Stomach smooth muscle (tissue), 2 donors: ENCODE measurements at regions not wholly inside any gene's neighbourhood (a gene's known extent, or its start where the extent isn't known, plus 50 kb on each side); places are given as distances from the start of the nearest gene placed in this dataset.

ENCODE experiments used
- H3K27ac ChIP-seq: one replicate; pipeline ENCODE4 v1.7.0; 2013; ENCODE audit warnings: mild to moderate bottlenecking, low read length, inconsistent platforms
- H3K27me3 ChIP-seq, 2 donors: one replicate each; pipeline ENCODE4 v1.7.0; 2013; ENCODE audit warnings: low read length in 2 of 2; ENCODE audit not compliant: insufficient read depth in 2 of 2, control insufficient read depth in 1 of 2
- H3K36me3 ChIP-seq, 2 donors: one replicate each; pipeline ENCODE4 v1.7.0; 2013; ENCODE audit warnings: low read length in 2 of 2; ENCODE audit not compliant: control insufficient read depth in 2 of 2, insufficient read depth in 2 of 2
- H3K4me1 ChIP-seq: one replicate; pipeline ENCODE4 v1.7.0; 2013; ENCODE audit warnings: low read length; ENCODE audit not compliant: control insufficient read depth, insufficient read depth
- H3K4me3 ChIP-seq, 2 donors: one replicate each; pipeline ENCODE4 v1.7.0; 2013; ENCODE audit warnings: low read length in 2 of 2
- H3K9ac ChIP-seq, 2 donors: one replicate each; pipeline ENCODE4 v1.7.0; 2013; ENCODE audit warnings: low read length in 2 of 2, mild to moderate bottlenecking in 1 of 2
- H3K9me3 ChIP-seq, 2 donors: one replicate each; pipeline ENCODE4 v1.7.0; 2013; ENCODE audit warnings: low read length in 2 of 2; ENCODE audit not compliant: control insufficient read depth in 2 of 2
- donor health status: healthy.
- donor health status: Pancreatic carcinoma.

- Histone ChIP-seq H3K9ac (no peak overlapping the region), H3K4me3 (no peak overlapping the region), H3K27ac (no peak overlapping the region), H3K4me1 (no peaks in the 10 kb centered on the region), H3K36me3 (no peaks in the 10 kb centered on the region), H3K27me3 (no peaks in the 10 kb centered on the region), H3K9me3 (no peaks in the 10 kb centered on the region)
These were observed 1706.7 kb downstream of the HACE1 start for GRCh38 chr6:103153016-103153415.

- Histone ChIP-seq H3K4me3 (no peak overlapping the region), H3K9me3 (no peaks in the 10 kb centered on the region), H3K27ac (no peak overlapping the region), H3K27me3 (no peaks in the 10 kb centered on the region), H3K4me1 (no peaks in the 10 kb centered on the region), H3K36me3 (no peaks in the 10 kb centered on the region), H3K9ac (no peak overlapping the region)
These were observed 1716.8 kb downstream of the HACE1 start for GRCh38 chr6:103142902-103143301.

GRCh38 chr6:103140308-103141027 is 1719.3 kb downstream of the HACE1 start:
- no peaks in the 10 kb centered on the region for H3K27me3 ChIP-seq
- no peak overlapping the region for H3K4me3 ChIP-seq
- no peak overlapping the region for H3K27ac ChIP-seq
- H3K4me1 ChIP-seq, result no peaks in the 10 kb centered on the region
- no peaks in the 10 kb centered on the region for H3K36me3 ChIP-seq
- H3K9me3 ChIP-seq, result no peaks in the 10 kb centered on the region
- no peak overlapping the region for H3K9ac ChIP-seq

- Histone ChIP-seq H3K9me3 (no peaks in the 10 kb centered on the region), H3K27ac (no peak overlapping the region), H3K4me1 (no peaks in the 10 kb centered on the region), H3K36me3 (no peaks in the 10 kb centered on the region), H3K9ac (no peak overlapping the region), H3K4me3 (no peak overlapping the region), H3K27me3 (no peaks in the 10 kb centered on the region)
These were observed 1720.3 kb downstream of the HACE1 start for GRCh38 chr6:103139377-103139776.

- Histone ChIP-seq H3K9me3 (no peaks in the 10 kb centered on the region), H3K27me3 (no peaks in the 10 kb centered on the region)
These were observed 1731.0 kb downstream of the GRIK2 start for GRCh38 chr6:103124471-103124870.

GRCh38 chr6:103122766-103123601 is 1729.5 kb downstream of the GRIK2 start:
- H3K27ac ChIP-seq, result no peak overlapping the region

More at GRCh38 chr6:103124471-103124870, 1731.0 kb downstream of the GRIK2 start:
- Histone ChIP-seq H3K4me3 (no peak overlapping the region), H3K4me1 (no peaks in the 10 kb centered on the region), H3K27ac (no peak overlapping the region), H3K36me3 (no peaks in the 10 kb centered on the region), H3K9ac (no peak overlapping the region)

GRCh38 chr6:103119056-103119455 is 1725.5 kb downstream of the GRIK2 start:
- Histone ChIP-seq H3K27ac (no peak overlapping the region), H3K9me3 (peaks cover 0 to 2% of the 10 kb centered on the region in 2 donors), H3K9ac (no peak overlapping the region), H3K4me1 (no peaks in the 10 kb centered on the region), H3K27me3 (no peaks in the 10 kb centered on the region), H3K4me3 (no peak overlapping the region), H3K36me3 (no peaks in the 10 kb centered on the region)

More at GRCh38 chr6:103122766-103123601, 1729.5 kb downstream of the GRIK2 start:
- no peaks in the 10 kb centered on the region for H3K36me3 ChIP-seq
- H3K27me3 ChIP-seq, result no peaks in the 10 kb centered on the region
- H3K9me3 ChIP-seq, result no peaks in the 10 kb centered on the region
- H3K4me3 ChIP-seq, result no peak overlapping the region
- H3K4me1 ChIP-seq, result no peaks in the 10 kb centered on the region
- H3K9ac ChIP-seq, result no peak overlapping the region

- H3K9ac ChIP-seq, result no peak overlapping the region
These were observed 1721.1 kb downstream of the GRIK2 start for GRCh38 chr6:103114582-103114981.

GRCh38 chr6:103113416-103113815 is 1719.9 kb downstream of the GRIK2 start:
- H3K9me3 ChIP-seq, result peaks cover 0 to 2% of the 10 kb centered on the region in 2 donors
- H3K27me3 ChIP-seq, result no peaks in the 10 kb centered on the region
- H3K4me3 ChIP-seq, result no peak overlapping the region
- no peak overlapping the region for H3K9ac ChIP-seq
- no peaks in the 10 kb centered on the region for H3K4me1 ChIP-seq
- no peak overlapping the region for H3K27ac ChIP-seq
- H3K36me3 ChIP-seq, result no peaks in the 10 kb centered on the region

More at GRCh38 chr6:103114582-103114981, 1721.1 kb downstream of the GRIK2 start:
- H3K36me3 ChIP-seq, result no peaks in the 10 kb centered on the region
- no peak overlapping the region for H3K4me3 ChIP-seq
- H3K27me3 ChIP-seq, result no peaks in the 10 kb centered on the region
- H3K4me1 ChIP-seq, result no peaks in the 10 kb centered on the region
- H3K27ac ChIP-seq, result no peak overlapping the region
- H3K9me3 ChIP-seq, result peaks cover 0 to 2% of the 10 kb centered on the region in 2 donors

GRCh38 chr6:103107985-103108384 is 1714.5 kb downstream of the GRIK2 start:
- Histone ChIP-seq H3K36me3 (no peaks in the 10 kb centered on the region), H3K4me1 (no peaks in the 10 kb centered on the region), H3K9ac (no peak overlapping the region), H3K27me3 (no peaks in the 10 kb centered on the region), H3K9me3 (no peaks in the 10 kb centered on the region), H3K27ac (no peak overlapping the region), H3K4me3 (no peak overlapping the region)

GRCh38 chr6:103105686-103106085 is 1712.2 kb downstream of the GRIK2 start:
- no peaks in the 10 kb centered on the region for H3K36me3 ChIP-seq
- H3K4me3 ChIP-seq, result no peak overlapping the region
- no peak overlapping the region for H3K27ac ChIP-seq
- no peaks in the 10 kb centered on the region for H3K9me3 ChIP-seq
- H3K27me3 ChIP-seq, result no peaks in the 10 kb centered on the region
- H3K9ac ChIP-seq, result no peak overlapping the region
- H3K4me1 ChIP-seq, result no peaks in the 10 kb centered on the region
